Left forelimb (tissue), 1 donor: ENCODE measurements at regions not wholly inside any gene's neighbourhood (a gene's known extent, or its start where the extent isn't known, plus 50 kb on each side); places are given as distances from the start of the nearest gene placed in this dataset.

Experiments used
- DNase-seq: peaks from one replicate; pipeline ENCODE4 v3.0.0-alpha.2; 2018; ENCODE audit warnings: low spot score

- DNase-seq, result no peak
Observed at GRCh38 chr15:89399238-89400115, 64.9 kb upstream of the POLG start.

GRCh38 chr15:89398896-89399237 is 64.2 kb upstream of the POLG start:
- DNase-seq, result no peak

- DNase-seq, result no peak
Observed at GRCh38 chr15:89397653-89398023, 63.0 kb upstream of the POLG start.

- DNase-seq, result no peak
Observed at GRCh38 chr15:89396723-89397652, 62.4 kb upstream of the POLG start.

GRCh38 chr15:89395996-89396395 is 61.4 kb upstream of the POLG start:
- no peak for DNase-seq

GRCh38 chr15:89395461-89395871 is 60.8 kb upstream of the POLG start:
- no peak for DNase-seq

GRCh38 chr15:89395031-89395430 is 60.4 kb upstream of the POLG start:
- no peak for DNase-seq

GRCh38 chr15:89393056-89393455 is 58.4 kb upstream of the POLG start:
- no peak for DNase-seq

GRCh38 chr15:89391685-89392257 is 57.1 kb upstream of the POLG start:
- DNase-seq, result no peak

- no peak for DNase-seq
Observed at GRCh38 chr15:89389841-89390603, 55.4 kb upstream of the POLG start.

GRCh38 chr15:89387140-89387903 is 52.7 kb upstream of the POLG start:
- no peak for DNase-seq

- DNase-seq, result no peak
Observed at GRCh38 chr15:89385596-89386331, 51.1 kb upstream of the POLG start.
